Activated CD4-positive, alpha-beta T cell treated with anti-CD3 and anti-CD28 coated beads for 4 hours (primary cell): ENCODE measurements at regions not wholly inside any gene's neighbourhood (a gene's known extent, or its start where the extent isn't known, plus 50 kb on each side); places are given as distances from the start of the nearest gene placed in this dataset.
"Not testable (repeated sequence)": the region's sequence is repeated elsewhere in the genome, so short reads cannot be mapped to it uniquely, and the experiment has no call there.

Source experiments
- DNase-seq, 2 donors: peaks; one replicate each; pipeline ENCODE4 v3.0.0-alpha.2; 2020

DNA sequence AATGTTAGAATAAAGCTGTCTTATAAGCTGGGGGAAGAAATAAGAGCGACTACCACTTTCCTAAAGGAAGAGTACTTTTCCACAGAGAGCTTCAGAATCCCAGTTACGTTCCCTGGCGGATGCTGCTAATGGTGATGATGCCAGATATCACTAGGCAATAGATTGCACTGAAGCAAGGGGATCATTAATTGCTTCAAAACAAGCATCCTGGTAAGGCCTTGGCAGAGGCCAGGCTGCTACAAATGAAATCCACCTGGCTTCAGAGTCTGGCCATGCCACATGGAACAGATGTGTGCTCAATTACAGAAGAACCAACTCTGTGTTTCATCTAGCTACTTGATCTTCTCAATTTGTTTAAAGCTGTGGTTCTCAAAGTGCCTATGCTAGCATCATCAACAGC, 129.2 kb upstream of the IL12A start:
- DNase-seq = no peak

DNA sequence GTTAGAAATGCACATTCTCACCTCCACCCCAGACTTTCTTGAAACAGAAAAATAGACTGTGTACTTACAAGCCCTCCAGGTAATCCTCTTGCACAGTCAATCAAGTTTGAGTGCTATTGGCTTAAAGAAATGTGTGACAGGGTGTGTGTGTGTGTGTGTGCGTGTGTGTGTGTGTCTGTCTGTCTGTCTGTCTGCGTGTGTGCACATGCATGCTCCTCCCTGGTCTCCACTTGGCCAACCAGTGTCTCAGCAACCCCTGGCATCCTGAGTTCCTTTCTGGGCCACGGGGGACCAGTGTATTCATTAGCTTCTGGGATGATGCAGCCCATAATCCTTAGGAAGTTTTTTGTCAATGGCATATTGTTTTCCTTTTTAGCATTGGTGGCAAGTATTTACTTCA, 128.8 kb upstream of the IL12A start:
- DNase-seq = no peak

DNA sequence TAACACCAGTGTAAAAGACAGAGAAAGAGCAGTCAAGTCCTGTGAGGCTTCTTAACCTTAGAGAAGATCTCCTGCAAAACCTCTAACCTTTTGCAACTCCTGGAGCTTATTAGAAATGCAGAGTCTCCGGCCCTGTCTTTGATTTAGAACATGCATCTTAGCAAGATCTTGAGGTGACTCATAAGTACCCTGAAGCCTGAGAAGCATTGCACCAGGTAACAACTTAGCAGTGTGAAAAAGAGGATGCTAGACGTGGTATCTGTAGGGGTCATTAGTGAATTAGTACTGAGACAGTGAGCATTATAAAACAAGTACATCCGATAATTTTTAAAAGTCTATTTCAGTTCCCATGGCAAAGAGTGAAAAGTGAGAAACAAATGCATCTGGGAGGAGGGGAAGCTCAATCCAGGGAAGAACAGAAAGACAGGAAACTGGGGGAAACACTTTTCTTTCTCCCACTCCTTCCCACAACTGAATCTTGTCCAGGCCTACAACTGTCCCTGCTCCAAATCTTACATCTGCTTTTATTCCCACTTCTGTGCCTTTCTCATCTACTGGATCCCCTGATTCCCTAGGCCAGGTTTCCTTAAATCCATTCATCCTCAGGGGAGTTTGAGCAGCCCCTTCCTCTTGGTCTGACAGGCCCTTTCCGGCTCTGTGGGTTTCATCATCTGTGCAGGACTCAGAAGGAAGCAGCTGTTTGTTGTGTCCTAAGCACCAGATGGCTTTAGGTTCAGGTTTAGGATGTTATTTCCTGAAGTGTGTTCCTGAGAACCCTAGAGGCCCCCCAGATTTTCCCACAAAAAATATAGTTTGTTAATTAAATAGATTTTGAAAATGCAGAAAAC, 128.1 kb upstream of the IL12A start:
- DNase-seq = no peak

DNA sequence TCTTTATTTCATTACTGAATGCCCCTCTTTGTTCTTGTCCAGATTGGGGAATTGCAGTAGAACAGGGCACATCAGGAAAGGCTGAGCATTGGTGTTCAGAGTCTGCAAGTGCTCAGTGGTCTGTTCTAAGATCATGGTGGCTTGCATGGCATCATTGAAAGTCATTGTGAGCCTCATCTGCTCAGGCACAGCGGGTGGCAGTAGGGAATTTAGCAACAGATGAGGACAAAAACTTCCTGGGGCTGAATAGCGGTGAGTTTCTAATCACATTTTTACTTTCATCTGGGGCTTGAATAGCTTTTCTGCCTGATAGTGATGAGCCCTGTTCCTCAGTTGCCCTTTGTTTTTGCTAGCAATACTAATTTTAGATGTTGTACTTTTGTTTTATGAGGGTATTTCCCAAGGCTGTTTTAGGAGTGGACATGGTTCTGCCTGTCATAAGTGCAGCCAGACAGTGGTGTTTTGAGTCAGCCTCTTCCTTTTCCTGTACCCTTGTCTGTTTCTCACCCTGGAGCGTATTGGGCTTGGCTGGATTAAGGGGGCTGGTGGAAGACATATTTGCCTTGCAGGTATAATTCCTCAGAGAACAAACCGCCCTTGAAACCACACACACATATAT, 127.2 kb upstream of the IL12A start:
- DNase-seq = no peak

DNA sequence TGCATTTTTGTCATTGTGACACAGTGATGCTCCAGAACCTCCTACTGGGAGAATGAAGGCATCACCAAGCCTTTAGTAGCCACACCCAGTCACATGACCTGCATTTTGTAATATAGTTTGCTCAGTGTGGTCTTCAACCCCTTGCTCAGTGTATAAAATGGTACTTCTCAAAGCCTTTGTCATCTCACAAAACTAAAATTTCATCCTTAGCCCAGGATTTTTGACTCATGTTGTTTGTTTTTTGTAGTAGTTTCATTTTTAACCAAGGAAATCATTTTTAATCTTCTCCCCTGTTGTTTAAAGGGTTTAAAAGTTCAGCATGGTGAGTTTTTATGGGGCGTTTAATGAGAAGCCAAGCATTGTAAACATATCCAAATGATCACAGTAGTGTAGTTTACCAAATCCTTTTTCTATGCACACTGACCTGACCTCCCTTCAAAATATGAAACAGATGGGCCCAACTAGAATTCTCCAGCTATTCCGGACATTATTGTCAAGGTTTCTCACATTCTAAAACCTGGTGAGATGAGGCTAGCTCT, 123.5 kb upstream of the IL12A start:
- DNase-seq = no peak

DNA sequence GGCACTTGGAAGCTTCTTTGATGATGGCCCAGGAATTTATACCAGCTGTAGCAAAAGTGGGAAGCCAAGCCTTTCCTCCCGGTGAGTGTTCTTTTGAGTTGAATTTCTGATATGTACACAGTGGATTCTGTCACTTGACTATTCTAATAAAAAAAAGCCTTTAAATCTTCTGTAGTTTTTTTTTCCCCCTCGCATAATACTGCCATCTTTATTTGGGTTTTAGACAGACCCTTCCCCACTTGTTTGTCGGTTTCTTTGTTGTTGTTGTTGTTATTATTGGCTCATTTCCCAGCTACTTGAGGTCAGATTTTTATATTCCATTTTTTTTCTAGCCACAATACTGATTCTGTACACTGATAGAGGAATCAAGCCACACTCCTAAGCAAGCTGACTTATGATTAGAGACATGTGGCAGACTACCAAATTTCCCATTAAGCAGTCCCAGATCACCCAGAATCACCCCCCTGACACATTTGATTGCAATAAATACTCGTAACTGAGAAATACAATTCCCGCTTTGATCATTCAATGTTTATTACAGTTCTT, 122.4 kb upstream of the IL12A start:
- no peak for DNase-seq

DNA sequence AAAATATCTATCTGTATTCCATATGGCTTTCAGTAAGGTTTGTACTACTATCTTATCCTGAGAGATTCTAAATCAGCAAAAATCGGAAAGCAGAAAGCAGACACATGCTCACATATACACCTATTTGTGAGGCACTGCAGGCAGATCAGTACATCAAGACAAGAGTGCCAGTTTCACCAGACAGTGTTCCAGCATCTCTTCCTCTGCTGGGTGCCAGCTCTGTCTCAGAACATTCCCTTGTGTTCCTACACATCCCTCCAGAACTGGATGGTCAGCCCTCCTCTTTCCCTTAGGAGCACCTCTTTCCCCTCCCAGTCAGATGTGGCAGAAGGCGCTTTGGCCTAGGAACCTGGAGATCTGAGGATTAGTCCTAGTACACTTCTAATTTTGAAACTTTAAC, 121.3 kb upstream of the IL12A start:
- DNase-seq = no peak

DNA sequence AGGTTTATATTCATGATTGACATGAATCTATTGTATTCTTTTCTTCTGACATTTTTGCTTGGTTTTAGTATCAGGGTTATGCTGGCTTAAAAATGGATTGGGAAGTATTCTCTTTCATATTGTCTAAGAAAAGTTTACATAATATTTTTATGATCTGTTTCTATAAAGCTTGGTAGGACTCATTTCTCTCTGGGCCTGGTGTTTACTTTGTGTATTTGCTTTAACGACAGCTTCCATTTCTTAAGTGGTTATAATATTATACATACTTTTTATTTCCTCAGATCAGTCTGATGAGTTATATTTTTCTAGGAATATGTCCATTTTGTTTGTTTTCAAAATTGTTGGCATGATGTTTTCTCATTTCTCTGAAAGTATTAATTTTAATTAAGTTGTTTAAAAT, 117.9 kb upstream of the IL12A start:
- no peak for DNase-seq

DNA sequence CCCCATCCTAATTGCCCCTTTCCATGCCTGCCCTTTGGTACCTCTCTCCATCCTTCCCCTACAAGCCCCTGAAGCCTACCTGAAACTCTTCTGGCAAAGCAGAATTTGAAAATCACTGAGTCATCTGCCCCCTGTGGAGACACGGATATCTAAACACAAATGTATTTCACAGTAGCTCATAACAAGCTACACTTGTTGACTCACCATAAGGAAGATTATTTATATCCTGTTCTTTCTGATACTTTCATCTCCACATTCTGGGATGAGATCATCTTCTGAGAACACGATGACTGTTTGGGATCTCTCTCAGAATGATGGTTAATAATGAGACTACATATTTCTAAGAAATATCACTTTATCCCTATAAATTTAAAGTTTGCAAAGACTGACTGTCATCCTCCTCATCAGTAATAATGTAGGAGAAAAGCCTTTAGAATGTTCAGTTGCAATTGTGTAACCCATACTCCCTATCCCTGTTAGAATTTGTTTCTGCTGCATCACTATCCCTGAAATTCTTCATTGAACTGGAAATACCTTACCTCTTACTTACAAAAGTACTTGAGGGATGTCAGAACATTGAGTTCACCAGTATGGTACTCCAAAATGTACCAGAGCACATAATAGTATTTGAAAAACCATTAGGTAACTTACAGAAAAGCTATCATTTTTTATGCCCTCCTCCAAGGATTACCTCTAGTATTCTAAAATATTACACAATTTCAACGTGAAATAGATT, 116.1 kb upstream of the IL12A start:
- DNase-seq = no peak

DNA sequence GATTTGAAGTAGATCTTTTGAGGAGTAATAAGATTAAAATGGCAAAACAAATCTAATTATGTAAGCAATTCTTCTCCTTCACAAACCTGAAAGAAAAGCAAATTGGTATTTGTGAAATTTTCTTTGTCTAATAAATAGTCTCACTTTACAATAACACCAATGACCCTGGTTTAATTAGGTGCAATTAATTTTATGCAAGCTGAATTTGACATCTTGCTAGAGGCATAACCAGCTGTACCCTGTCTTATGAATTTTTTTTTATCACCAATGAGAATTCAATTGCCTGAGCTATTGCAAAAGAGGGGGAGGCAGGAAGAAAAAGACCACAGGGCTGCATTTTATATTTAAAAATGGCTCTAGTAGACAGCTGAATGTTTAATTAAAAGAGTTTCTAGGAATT, 113.5 kb upstream of the IL12A start:
- DNase-seq = no peak

DNA sequence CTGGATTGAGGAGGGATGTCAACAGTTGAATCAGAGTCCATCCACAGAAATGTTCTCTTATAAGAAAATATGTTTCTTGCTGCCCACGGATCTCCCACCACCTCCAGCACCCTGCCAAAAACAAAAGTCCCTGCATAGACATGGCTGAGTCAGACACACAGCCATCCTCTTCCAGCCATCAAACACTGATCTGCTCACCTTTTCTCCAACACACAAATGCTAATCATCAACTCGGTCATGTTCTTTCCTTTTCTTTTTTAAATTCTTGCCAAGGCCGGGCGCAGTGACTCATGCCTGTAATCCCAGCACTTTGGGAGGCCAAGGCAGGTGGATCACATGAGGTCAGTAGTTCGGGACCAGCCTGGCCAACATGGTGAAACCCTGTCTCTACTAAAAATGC, 110.7 kb upstream of the IL12A start:
- no peak for DNase-seq

DNA sequence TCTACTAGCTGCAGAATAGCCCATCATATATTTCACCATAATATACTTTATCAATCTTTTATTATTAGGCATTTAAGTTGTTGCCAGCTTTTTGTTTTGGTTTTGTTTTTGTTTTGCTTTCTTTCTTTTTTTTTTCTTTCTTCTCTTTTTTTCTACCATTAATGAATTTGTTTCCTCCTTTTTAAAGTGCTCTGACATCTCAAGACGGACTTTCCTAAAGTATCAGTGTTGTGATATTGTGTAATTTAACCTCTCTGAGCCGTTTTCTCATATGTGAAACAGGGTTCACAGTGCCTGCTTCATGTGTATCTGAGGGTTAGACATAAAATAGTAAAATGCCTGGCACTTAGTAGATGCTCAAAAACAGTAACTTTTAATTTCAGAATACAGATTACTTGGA, 109.5 kb upstream of the IL12A start:
- no peak for DNase-seq

DNA sequence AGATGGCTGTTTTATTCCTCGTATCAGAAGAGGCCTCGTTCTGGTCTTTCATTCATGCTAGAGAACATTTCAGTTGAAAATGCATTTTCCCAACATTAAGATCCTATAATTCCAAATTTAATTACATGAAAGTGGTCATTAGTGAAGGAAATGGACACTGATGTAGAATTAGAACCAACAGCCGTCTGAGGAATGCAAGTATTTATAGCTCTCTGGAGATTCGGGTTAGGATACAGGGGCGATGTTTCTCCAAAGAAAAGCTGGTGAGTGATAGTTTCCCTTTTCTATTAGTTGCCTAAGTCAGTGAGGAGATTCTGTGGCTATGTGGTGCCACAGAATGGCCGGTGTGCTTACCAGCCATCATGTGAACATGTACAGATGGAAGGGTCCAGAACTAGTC, 109.0 kb upstream of the IL12A start:
- DNase-seq = no peak

DNA sequence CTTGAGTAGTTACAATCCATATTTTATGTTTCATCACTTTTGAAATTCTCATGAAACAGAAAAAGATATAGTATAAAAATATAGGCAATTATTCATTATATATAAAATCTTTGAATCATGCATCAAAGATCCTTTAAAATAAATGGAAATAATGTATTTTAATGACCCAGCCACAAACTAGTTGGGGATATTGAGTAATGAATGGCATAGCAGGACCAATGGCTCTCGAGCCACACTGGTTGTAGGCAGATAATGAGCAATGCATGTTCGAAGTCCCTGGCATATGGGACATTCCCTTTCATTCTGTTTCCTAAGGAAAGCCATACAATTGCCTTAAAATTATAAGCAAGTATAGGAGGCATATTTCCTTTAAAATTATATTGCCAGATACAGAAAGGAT, 107.4 kb upstream of the IL12A start:
- DNase-seq = no peak

DNA sequence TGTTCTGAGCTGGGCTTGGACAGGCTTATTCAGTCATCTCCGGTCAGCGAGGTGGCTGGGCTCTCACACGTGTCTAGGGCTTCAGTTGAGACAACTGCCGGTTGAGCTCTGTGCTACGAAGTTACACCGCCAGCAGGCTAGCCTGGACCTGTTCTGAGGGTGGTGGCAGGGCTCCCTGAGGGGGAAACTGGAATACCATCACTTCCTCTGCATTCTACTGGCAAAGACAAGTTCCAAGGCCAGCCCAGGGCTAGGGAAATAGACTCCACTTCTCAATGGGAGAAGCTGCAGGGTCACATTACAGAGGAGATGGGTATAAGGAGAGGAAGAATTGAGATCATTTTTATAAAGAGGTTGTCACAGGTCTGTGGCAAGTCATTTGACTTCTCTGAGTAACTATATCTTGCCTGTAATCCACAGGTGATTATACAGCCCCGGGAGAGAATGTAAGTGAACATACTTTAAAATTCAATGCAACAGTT, 106.8 kb upstream of the IL12A start:
- DNase-seq = no peak

DNA sequence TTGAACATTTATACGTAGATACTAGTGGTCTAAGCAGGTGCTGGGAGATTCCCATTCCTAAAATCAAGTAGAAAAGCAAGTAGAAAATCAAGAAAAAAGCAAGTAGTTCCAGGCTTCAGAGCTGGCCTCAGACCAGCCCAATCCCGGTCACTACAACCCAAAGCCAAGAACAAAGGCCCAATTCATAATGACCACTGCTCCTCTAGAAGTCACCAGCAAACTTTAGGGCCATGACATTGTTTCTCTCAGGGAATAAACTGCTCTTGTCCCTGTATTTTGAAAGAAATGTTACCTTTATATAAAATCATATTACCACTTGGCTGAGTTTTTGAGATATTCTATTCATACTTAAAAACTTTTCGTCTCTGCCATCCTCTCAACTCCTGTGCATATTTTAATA, 106.3 kb upstream of the IL12A start:
- no peak for DNase-seq

DNA sequence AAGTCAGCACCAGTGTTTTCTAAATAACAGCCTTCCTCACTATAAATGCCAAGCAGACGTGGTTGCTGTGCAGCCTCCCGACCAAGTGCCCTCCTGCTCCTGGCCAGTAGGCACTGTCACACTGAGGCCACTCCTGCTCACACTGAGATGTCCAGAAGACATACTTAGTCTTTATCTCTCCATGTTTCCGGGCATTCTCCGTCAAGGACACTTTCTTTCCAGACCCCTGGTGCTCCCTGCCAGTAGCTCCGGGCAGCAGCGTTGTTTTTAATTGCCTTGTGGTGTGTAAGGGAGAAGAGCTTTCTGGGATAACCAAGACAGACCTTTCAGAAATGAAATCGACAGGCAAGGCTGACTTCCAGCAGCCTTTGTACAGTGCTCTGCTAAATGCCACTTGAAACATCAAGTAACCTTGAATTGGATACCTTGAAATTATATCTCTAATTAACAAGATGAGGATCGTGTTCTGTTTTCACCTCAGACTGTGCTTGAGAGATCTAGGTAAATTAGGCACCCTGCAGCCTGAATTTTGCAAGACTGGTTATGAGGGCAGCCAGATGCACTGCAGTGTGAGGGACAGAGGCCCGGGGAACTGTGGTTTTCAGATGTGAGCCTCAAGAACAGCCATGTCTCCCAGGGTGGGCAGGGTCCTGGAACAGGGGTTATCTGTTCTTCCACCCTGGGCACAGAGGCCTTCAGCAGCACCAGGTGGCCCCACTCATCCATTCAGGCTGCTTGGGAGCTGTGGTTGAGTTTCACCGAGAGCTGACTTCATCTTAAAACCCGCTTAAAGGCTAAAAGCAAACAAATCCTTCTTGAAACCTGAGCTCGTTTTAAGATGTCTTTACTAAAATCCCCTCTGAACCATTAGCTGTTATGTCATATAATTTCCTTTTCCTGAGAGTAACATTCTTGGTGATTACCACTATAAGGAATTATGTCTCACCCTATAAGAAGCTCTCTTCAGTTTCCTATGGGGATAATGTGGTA, 105.5 kb upstream of the IL12A start:
- no peak for DNase-seq

DNA sequence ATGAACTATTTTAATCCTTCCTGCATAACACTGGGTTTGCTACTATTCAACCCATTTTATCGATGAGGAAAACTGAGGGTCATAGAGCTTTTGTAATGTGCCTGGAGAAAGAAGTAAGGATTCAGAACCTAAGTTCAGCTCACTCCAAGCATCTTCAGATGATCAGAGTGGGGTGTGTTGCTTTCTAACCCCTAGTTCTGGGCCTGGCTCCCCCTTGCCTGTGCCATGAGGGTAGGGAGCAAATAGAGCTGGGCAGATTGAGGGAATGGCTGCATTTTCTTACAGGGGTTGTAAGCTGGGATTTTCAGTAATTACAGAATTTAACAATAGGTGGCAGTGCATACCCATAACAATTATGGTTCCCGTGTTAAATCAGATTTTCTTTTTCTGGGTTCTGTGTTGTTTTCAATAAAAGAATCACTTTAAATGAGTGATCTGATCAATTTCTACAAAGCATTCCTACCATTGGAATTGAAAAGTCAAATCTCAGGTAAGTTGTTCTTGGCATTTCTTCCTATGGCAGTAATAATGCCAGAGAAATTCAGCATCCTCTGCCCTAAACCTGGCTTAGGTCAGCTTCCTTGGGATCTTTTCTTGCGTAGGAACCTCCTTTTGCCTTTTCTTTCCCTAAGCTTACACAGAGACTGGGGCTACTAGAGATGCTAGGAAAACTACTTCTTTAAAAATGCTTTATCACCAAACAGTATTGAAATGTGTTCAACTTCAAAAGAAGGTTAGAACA, 103.8 kb upstream of the IL12A start:
- DNase-seq = no peak

DNA sequence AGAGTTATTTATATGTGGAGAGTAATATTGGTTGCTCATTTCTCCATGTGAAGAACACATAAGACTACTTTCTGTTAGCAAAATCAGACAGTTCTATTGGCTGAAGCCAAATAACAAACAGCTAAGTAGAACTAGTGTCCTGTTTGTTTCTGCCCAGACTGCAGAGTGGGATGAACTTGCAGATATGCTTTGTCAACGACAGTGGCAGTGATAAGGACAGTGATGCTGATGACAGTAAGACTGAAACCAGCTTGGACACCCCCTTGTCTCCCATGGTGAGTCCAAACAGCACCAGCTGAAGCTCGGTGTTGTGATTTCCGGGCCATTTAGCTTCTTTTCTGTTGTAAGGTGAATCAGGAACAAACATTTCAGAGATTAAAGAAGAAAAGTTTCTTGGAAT, 102.6 kb upstream of the IL12A start:
- DNase-seq = no peak

DNA sequence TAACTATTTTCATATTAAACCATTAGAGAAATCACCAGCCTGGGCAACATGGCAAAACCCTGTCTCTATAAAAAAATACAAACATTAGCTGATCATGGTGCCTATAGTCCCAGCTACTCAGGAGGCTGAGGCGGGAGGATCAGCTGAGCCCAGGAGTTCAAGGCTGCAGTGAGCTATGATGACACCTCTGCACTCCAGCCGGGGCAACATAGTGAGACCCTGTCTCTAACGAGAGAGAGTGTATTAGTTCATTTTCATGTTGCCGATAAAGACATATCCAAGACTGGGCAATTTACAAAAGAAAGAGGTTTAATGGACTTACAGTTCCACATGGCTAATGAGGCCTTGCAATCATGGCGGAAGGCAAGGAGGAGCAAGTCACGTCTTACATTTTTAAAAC, 102.1 kb upstream of the IL12A start:
- DNase-seq = not testable (repeated sequence)

DNA sequence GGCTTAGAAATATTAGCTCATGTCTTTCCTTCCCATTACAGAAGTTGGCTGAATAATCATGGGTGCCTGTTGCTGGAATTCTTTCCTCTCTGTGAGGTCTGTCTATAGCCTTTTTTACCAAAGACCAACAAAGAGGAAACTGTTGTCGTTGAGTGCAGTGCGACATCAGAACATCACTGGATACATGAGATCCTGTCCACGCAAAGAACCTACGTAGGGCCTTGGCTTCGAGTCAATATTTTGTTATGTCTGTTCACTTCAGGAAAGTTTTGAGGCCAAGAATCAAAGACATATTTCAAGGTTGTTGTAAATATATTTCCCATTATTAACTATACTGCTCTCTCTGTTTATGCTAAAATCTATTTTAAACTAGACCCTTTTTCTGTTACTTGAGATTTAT, 101.5 kb upstream of the IL12A start:
- DNase-seq = no peak
